Kidney (tissue), 13 donors: ENCODE measurements at regions not wholly inside any gene's neighbourhood (a gene's known extent, or its start where the extent isn't known, plus 50 kb on each side); places are given as distances from the start of the nearest gene placed in this dataset.
"Not testable (repeated sequence)": the region's sequence is repeated elsewhere in the genome, so short reads cannot be mapped to it uniquely, and the experiment has no call there.

Source experiments
- DNase-seq, 5 donors: peaks; one replicate each; pipeline ENCODE4 v3.0.0-alpha.2; 2013 to 2020
- FAIRE-seq: peaks from 2 replicates; lab custom pipeline; 2012; peaks lifted over from hg19 to GRCh38; lab: Jason Lieb, UNC
- H3K27ac ChIP-seq, 2 donors: one replicate each; pipeline ENCODE4 v1.7.0; 2013; ENCODE audit warnings: low read depth in 2 of 2, low read length in 2 of 2, inconsistent platforms in 1 of 2
- H3K27me3 ChIP-seq: one replicate; pipeline ENCODE4 v1.7.1; 2013; ENCODE audit warnings: low read length, inconsistent platforms; ENCODE audit not compliant: control insufficient read depth, insufficient read depth
- H3K36me3 ChIP-seq, 3 donors: one replicate each; pipeline versions ENCODE4 v1.7.0 to v1.7.1; 2013; ENCODE audit warnings: low read length in 3 of 3, control low read depth in 1 of 3, inconsistent platforms in 1 of 3; ENCODE audit not compliant: insufficient read depth in 3 of 3, control insufficient read depth in 2 of 3
- H3K4me1 ChIP-seq, 3 donors: one replicate each; pipeline versions ENCODE4 v1.7.0 to v1.7.1; 2013; ENCODE audit warnings: low read length in 3 of 3, inconsistent platforms in 1 of 3, low read depth in 1 of 3; ENCODE audit not compliant: control insufficient read depth in 2 of 3, insufficient read depth in 2 of 3
- H3K4me3 ChIP-seq, 3 donors: one replicate each; pipeline versions ENCODE4 v1.7.0 to v1.8.1; 2013; ENCODE audit warnings: low read length in 3 of 3, control low read depth in 1 of 3, inconsistent platforms in 1 of 3
- H3K9ac ChIP-seq, 3 donors: one replicate each; pipeline versions ENCODE4 v1.7.0 to v1.7.1; 2013; ENCODE audit warnings: low read length in 3 of 3, control low read depth in 1 of 3, inconsistent platforms in 1 of 3
- H3K9me3 ChIP-seq, 3 donors: one replicate each; pipeline versions ENCODE4 v1.7.0 to v1.7.1; 2013; ENCODE audit warnings: low read length in 3 of 3, control low read depth in 1 of 3, inconsistent platforms in 1 of 3; ENCODE audit not compliant: control insufficient read depth in 2 of 3, insufficient read depth in 1 of 3
- CTCF ChIP-seq: IDR thresholded peaks from 3 replicates; pipeline ENCODE4 v1.5.1; 2012; ENCODE audit warnings: mild to moderate bottlenecking, moderate library complexity, borderline replicate concordance; ENCODE audit not compliant: insufficient read depth; ENCODE audit errors: extremely low read depth
- intact Hi-C: fragments of 100-400 bp; cut with DNase I; formaldehyde crosslinking; loops from one replicate; pipeline ENCODE4 v1.11.1; 2022
- donor health status: control.
- donor health status: control.
- donor health status: control.
- donor health status: control.
- donor health status: control.
- donor health status: DM: yes; HTN: yes; CAD: no.
- donor health status: Normal renal cell carcinoma (clear cell type).

GRCh38 chr13:80069374-80069773, 271.6 kb downstream of the SPRY2 start:
- H3K36me3 ChIP-seq = no peaks in the 10 kb centered on the region
- no peaks in the 10 kb centered on the region for H3K9me3 ChIP-seq
- H3K4me1 ChIP-seq = no peaks in the 10 kb centered on the region
- TF ChIP-seq CTCF = no peak
- intact Hi-C loops = no loop called here
- no peak overlapping the region for H3K27ac ChIP-seq
- H3K9ac ChIP-seq = no peak overlapping the region
- DNase-seq (no peak), FAIRE-seq (no peak)
- H3K4me3 ChIP-seq = no peak overlapping the region
- H3K27me3 ChIP-seq = no peaks in the 10 kb centered on the region

- no peaks in the 10 kb centered on the region for H3K4me1 ChIP-seq
- no peak overlapping the region for H3K9ac ChIP-seq
- intact Hi-C loops = no loop called here
- H3K27me3 ChIP-seq = no peaks in the 10 kb centered on the region
- no peaks in the 10 kb centered on the region for H3K36me3 ChIP-seq
- no peak overlapping the region for H3K4me3 ChIP-seq
- DNase-seq (no peak), FAIRE-seq (no peak)
- H3K27ac ChIP-seq = no peak overlapping the region
- TF ChIP-seq CTCF = no peak
- no peaks in the 10 kb centered on the region for H3K9me3 ChIP-seq
These were observed 274.9 kb downstream of the SPRY2 start for GRCh38 chr13:80065996-80066395.

- FAIRE-seq, H3K27ac ChIP-seq, DNase-seq, H3K4me3 ChIP-seq, H3K36me3 ChIP-seq, H3K9ac ChIP-seq, H3K9me3 ChIP-seq, H3K27me3 ChIP-seq, intact Hi-C loops, H3K4me1 ChIP-seq: not testable (repeated sequence)
These were observed 278.5 kb downstream of the SPRY2 start for GRCh38 chr13:80062416-80062815.

GRCh38 chr13:80059789-80060188, 281.1 kb downstream of the SPRY2 start:
- Histone ChIP-seq H3K9ac (no peak overlapping the region), H3K27me3 (no peaks in the 10 kb centered on the region), H3K36me3 (no peaks in the 10 kb centered on the region), H3K4me1 (no peaks in the 10 kb centered on the region), H3K9me3 (no peaks in the 10 kb centered on the region), H3K4me3 (no peak overlapping the region), H3K27ac (no peak overlapping the region)
- FAIRE-seq = no peak
- no peak for DNase-seq
- TF ChIP-seq CTCF = no peak
- intact Hi-C loops = no loop called here
